ENCODE measurements at regions not wholly inside any gene's neighbourhood (a gene's known extent, or its start where the extent isn't known, plus 50 kb on each side); places are given as distances from the start of the nearest gene placed in this dataset.

- ATAC-seq (no peak), DNase-seq (no peak)
- no peaks in the 10 kb centered on the region for H3K4me1 ChIP-seq
- no peak overlapping the region for H3K4me3 ChIP-seq
- TF ChIP-seq CTCF (IDR thresholded peaks at IDR 0.05 in 4 of 5, conservative IDR thresholded peaks at IDR 0.05 in 1 of 5) (no peak), POLR2A (IDR thresholded peaks at IDR 0.05) (no peak)
- in situ Hi-C loops (cut with MboI; ENCODE audit: low sequenced_read_pairs in 4 of 4) (no loop called here), intact Hi-C loops (cut with DNase I; ENCODE audit: low total_unique reads) (no loop called here)
- no peak overlapping the region for H3K27ac ChIP-seq
- H3K36me3 ChIP-seq = no peaks in the 10 kb centered on the region
- no peaks in the 10 kb centered on the region for H3K27me3 ChIP-seq
- H3K9me3 ChIP-seq = no peaks in the 10 kb centered on the region
These were observed 142.6 kb upstream of the CXADR start for GRCh38 chr21:17370263-17370662.

DNA sequence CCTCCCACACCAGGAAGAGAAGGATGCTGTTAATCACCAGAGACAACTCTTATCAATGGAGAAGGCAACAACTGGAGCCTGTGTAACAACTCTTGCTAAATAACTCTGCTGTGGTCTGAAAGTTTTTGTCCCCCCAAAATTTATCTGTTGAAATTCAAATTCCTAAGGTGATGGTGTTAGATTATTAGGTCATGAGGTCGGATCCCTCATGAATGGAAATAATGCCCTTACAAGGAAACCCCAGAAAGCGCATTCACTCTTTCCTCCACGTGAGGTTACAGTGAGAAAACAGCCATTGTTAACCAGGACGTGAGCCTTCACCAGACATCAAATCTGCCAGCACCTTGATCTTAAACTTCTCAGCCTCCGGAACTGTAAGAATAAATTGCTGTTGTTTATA, 141.9 kb upstream of the CXADR start:
- intact Hi-C loops (cut with DNase I; ENCODE audit: low total_unique reads) (no loop called here), in situ Hi-C loops (cut with MboI; ENCODE audit: low sequenced_read_pairs in 4 of 4) (no loop called here)
- Histone ChIP-seq H3K4me1 (no peaks in the 10 kb centered on the region), H3K4me3 (no peak overlapping the region), H3K27ac (no peak overlapping the region), H3K27me3 (no peaks in the 10 kb centered on the region), H3K36me3 (no peaks in the 10 kb centered on the region), H3K9me3 (no peaks in the 10 kb centered on the region)
- no peak for ATAC-seq
- TF ChIP-seq POLR2A (IDR thresholded peaks at IDR 0.05) = no peak
- no peak for TF ChIP-seq CTCF (IDR thresholded peaks at IDR 0.05 in 4 of 5, conservative IDR thresholded peaks at IDR 0.05 in 1 of 5)
- no peak for DNase-seq

DNA sequence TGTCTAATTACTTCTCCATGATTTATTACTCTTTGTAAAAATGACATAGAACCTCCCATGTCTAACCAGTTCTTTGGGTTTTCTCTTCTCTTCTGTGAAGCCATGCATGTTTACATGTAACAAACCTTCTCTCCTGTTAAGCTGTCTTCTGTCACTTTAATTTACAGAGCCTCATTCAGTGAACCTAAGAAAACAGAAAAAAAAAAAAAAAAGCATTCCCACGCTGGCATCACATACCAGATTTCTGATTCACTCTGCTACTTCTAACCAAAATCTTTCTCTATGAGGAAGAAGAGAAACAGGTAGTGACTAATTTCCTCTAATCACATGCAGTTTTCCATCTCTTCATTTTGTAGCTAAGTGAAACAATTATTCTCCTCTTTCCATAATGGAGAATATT, 141.4 kb upstream of the CXADR start:
- TF ChIP-seq CTCF (IDR thresholded peaks at IDR 0.05 in 4 of 5, conservative IDR thresholded peaks at IDR 0.05 in 1 of 5) = no peak
- TF ChIP-seq POLR2A (IDR thresholded peaks at IDR 0.05) = no peak
- ATAC-seq = no peak
- DNase-seq = no peak
- H3K9me3 ChIP-seq = no peaks in the 10 kb centered on the region
- H3K4me3 ChIP-seq = no peak overlapping the region
- H3K36me3 ChIP-seq = no peaks in the 10 kb centered on the region
- in situ Hi-C loops (cut with MboI; ENCODE audit: low sequenced_read_pairs in 4 of 4) = no loop called here
- H3K27ac ChIP-seq = no peak overlapping the region
- intact Hi-C loops (cut with DNase I; ENCODE audit: low total_unique reads) = no loop called here
- no peaks in the 10 kb centered on the region for H3K4me1 ChIP-seq
- H3K27me3 ChIP-seq = no peaks in the 10 kb centered on the region

DNA sequence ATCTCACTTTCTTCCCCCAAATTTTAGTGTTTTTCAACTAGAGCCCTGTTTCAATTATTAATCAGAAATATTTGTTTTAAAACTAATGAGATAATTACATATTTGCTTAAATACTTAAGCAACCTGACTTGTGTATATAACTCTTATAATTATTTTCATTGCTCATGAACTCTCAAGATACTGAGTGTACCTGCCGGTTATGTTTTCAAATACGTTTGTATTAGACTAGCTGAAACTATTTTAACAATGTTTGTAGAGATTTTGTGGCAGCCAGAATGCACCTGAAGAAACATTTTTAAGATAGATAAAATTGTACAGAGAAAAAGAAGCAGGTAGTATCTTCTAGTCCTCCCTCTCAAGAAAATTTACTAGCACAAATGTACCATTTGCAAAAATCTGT, 140.6 kb upstream of the CXADR start:
- Histone ChIP-seq H3K36me3 (no peaks in the 10 kb centered on the region), H3K4me3 (no peak overlapping the region), H3K9me3 (no peaks in the 10 kb centered on the region), H3K27me3 (no peaks in the 10 kb centered on the region), H3K27ac (no peak overlapping the region), H3K4me1 (no peaks in the 10 kb centered on the region)
- TF ChIP-seq CTCF (IDR thresholded peaks at IDR 0.05 in 4 of 5, conservative IDR thresholded peaks at IDR 0.05 in 1 of 5) (no peak), POLR2A (IDR thresholded peaks at IDR 0.05) (no peak)
- intact Hi-C loops (cut with DNase I; ENCODE audit: low total_unique reads) = no loop called here
- in situ Hi-C loops (cut with MboI; ENCODE audit: low sequenced_read_pairs in 4 of 4) = no loop called here
- DNase-seq = no peak
- ATAC-seq = no peak

- TF ChIP-seq CTCF (IDR thresholded peaks at IDR 0.05 in 4 of 5, conservative IDR thresholded peaks at IDR 0.05 in 1 of 5) (no peak), POLR2A (IDR thresholded peaks at IDR 0.05) (no peak)
- Histone ChIP-seq H3K4me3 (no peak overlapping the region), H3K9me3 (no peaks in the 10 kb centered on the region), H3K27ac (no peak overlapping the region), H3K27me3 (no peaks in the 10 kb centered on the region), H3K36me3 (no peaks in the 10 kb centered on the region), H3K4me1 (no peaks in the 10 kb centered on the region)
- in situ Hi-C loops (cut with MboI; ENCODE audit: low sequenced_read_pairs in 4 of 4) = loop anchor here in 3 of 4 donors (10.0 to 25.0 kb wide), 2 partner anchors 176 to 198 kb away; no protein-coding TSS in a partner anchor
- DNase-seq = no peak
- ATAC-seq = no peak
- intact Hi-C loops (cut with DNase I; ENCODE audit: low total_unique reads) = loop anchor here (2.0 to 10.0 kb wide), 2 partner anchors 168 to 198 kb away; no protein-coding TSS in a partner anchor
These were observed 126.3 kb upstream of the CXADR start for GRCh38 chr21:17386498-17386897.

Measured in gastrocnemius medialis (tissue), 4 donors.